GM04503 (cell line): ENCODE measurements at regions not wholly inside any gene's neighbourhood (a gene's known extent, or its start where the extent isn't known, plus 50 kb on each side); places are given as distances from the start of the nearest gene placed in this dataset.

Source experiments
- DNase-seq: peaks from one replicate; pipeline ENCODE4 v3.0.0-alpha.2; 2012; ENCODE audit warnings: low read depth

GRCh38 chr9:82498541-82499317, 510.2 kb downstream of the SPATA31D1 start:
- no peak for DNase-seq

GRCh38 chr9:82499337-82499736, 510.8 kb downstream of the SPATA31D1 start:
- no peak for DNase-seq

DNA sequence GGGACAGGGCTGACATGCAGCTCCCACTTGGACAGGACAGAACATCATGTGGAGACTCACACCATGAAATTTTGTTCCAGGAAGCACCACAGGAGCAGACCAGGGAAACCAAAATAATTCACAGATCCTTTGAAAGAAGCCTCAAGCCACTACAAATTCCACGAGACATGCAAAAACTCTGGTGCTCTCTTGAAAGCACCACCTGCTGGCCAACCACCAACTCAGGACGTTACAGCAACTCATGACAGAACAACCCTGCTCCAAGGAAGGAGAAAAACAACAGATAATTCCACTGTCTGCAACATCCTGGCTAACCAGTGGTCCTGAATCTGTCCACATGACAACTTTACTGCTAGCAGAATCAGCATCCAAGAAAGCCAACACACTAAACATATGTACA, 516.0 kb downstream of the SPATA31D1 start:
- no peak for DNase-seq

DNA sequence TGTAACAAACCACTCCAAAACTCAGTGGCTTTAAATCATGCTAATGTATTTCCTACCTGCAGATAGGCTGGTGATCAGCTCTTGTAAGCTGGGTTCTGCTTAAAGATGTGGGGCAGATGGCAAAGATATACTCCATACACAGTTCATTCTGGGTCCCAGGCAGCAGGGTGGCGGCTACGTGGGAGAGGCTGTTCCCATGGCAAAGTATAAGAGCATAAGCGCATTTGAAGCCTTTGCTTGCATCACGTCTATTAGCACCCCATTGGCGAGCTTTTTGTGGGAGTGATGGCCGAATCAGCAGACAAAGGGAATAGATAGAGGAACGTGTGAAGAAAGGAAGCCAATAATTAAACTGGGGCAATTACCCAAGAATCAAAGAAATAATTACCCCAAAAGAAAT, 523.1 kb downstream of the SPATA31D1 start:
- no peak for DNase-seq

- no peak for DNase-seq
These were observed 524.2 kb downstream of the SPATA31D1 start for GRCh38 chr9:82512728-82513127.

DNA sequence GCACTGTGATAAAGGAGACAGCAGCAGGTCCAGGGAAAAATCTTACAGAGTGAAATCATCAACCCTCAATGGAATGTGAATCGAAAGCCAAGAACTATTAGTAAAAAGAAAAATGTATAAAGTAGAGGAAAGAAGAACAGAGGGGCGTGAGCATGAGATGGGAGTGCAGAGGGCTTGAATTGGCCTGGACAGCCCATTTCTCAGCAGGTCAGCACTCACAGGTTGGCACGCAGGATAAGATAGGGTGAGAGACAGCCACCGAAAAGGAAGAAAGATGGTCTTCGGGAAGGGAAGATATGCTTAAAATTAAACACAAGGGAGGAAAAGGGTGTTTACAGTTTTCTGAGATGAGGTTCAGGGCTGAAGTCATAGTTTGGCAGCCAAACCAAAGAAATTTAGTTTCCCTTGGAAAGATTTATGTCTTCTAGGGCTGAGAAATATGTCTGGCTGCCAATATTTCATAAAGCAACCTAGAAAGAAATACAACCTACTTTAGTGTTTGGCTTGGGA, 524.7 kb downstream of the SPATA31D1 start:
- peak; percentile 57 for DNase-seq

DNA sequence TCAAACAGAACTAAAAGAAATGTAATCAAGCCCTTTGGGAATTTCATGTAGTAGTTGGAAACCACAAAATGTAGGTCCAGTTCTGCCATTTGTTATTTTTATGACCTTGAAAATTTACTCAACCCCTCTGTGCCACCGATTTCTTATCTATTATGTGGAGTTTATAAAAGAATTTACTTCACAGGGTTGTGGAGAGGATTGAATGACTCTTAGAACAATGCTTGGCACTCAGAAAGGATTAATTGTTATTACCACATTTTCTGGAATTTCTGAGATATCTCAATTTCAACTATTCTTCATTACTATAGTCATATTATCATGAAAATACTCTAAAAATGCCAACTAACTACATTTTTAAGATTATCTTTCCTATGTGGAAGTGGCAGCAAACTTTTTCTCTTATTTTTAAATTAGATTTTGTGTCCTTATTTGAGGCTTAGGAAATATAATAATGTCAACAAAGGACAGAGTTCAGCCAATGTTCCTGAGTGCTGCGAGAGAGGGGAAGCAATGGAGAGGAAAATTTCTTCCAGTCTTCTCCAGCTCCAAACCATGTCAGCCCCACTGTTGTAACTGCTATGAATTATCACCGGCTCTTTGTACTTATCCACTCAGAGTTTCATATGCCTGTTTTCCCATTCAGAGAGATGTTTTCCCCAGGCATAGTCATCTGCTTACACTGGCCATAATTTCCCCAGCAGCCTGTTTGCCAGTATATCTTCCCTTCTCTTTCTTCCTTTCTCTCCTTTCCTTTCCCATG, 525.6 kb downstream of the SPATA31D1 start:
- DNase-seq = no peak

DNA sequence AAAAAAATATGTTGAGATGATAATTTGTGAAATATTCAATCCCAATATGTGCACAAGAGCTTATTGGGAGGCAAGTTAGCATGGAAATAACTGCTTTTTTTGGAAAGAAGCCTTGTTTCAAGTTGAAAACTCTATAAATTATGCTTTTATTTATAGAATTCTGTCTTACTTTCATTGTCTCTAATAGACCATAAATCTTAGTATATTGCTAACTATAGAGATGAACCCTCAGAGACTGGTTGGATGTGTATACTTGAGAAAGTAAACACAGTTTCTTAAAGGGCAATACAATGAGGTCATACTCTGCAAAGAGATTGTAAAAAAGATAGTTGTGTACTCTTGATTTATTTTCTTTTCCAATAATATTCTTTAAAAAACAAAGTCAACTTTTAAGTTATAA, 530.3 kb downstream of the SPATA31D1 start:
- DNase-seq = no peak

GRCh38 chr9:82519332-82519731, 530.8 kb downstream of the SPATA31D1 start:
- no peak for DNase-seq

GRCh38 chr9:82524407-82524806, 535.8 kb downstream of the SPATA31D1 start:
- DNase-seq = no peak

GRCh38 chr9:82526577-82526976, 536.4 kb downstream of the RASEF start:
- no peak for DNase-seq

DNA sequence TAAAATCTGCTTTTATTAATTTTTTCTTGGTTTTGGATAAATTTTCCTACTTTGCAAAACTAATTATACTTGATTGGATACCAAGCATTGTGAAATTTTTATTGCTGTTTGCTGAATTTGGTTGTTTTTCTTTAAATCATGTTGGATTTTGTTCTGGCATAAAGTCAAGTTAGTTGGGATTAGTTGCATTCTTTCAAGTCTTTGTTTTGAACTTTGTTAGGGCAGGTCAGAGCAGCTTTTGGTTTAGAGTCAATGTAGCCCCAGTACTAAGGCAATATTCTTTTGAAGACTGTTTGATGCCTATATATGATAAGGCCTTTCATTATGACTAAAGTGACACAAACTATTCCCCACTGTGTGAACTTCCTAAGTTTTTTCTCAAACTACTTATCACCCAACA, 531.1 kb downstream of the RASEF start:
- DNase-seq = no peak

GRCh38 chr9:82532504-82533180, 530.3 kb downstream of the RASEF start:
- no peak for DNase-seq

- DNase-seq = no peak
These were observed 527.4 kb downstream of the RASEF start for GRCh38 chr9:82535432-82535998.

GRCh38 chr9:82538634-82539033, 524.3 kb downstream of the RASEF start:
- DNase-seq = no peak

GRCh38 chr9:82539146-82539545, 523.8 kb downstream of the RASEF start:
- DNase-seq = no peak

GRCh38 chr9:82539856-82540579, 522.9 kb downstream of the RASEF start:
- no peak for DNase-seq

- no peak for DNase-seq
These were observed 519.2 kb downstream of the RASEF start for GRCh38 chr9:82543726-82544125.

GRCh38 chr9:82546136-82546535, 516.8 kb downstream of the RASEF start:
- DNase-seq = no peak

- DNase-seq = no peak
These were observed 514.9 kb downstream of the RASEF start for GRCh38 chr9:82547995-82548394.

GRCh38 chr9:82549174-82549821, 513.6 kb downstream of the RASEF start:
- no peak for DNase-seq
